Naive thymus-derived CD8-positive, alpha-beta T cell (primary cell): ENCODE measurements at regions not wholly inside any gene's neighbourhood (a gene's known extent, or its start where the extent isn't known, plus 50 kb on each side); places are given as distances from the start of the nearest gene placed in this dataset.
A peak's percentile ranks its signal among the peaks of the same experiment; 100 is the strongest.

Experiments used
- ATAC-seq, 2 donors: fragments of 150-1000 bp; cut with Tn5 transposase in 1 of 2; sonication (Bioruptor Pico), chemical (Tn5 transposase) in 1 of 2; 1 replicate in 1 of 2; 2 replicates in 1 of 2; pipeline ENCODE4 v1.10.0; 2021; ENCODE audit warnings: mild to moderate bottlenecking in 2 of 2, moderate library complexity in 2 of 2
- POLR2A ChIA-PET: fragments of 350-600 bp; sonication (Branson Sonifier 250); formaldehyde crosslinking; loops from one replicate; lab custom pipeline; 2021; ENCODE audit warnings: antibody characterized with exemption; lab: Charles Lee
- DNase-seq, 10 donors: peaks; one replicate each; pipeline versions ENCODE4 v3.0.0 to v3.0.0-alpha.2; 2020 to 2022
- H3K27ac Mint-ChIP-seq, 10 donors: one replicate each; pipeline ENCODE4 v1.8.0; 2020 to 2022; ENCODE audit warnings: mild to moderate bottlenecking in 10 of 10, mixed read lengths in 10 of 10, moderate library complexity in 4 of 10, inconsistent platforms in 1 of 10
- H3K27me3 Mint-ChIP-seq, 5 donors: one replicate each; pipeline ENCODE4 v1.8.0; 2021 to 2022; ENCODE audit warnings: mixed read lengths in 5 of 5
- H3K36me3 Mint-ChIP-seq, 3 donors: one replicate each; pipeline ENCODE4 v1.8.0; 2020 to 2022; ENCODE audit warnings: mixed read lengths in 3 of 3, mild to moderate bottlenecking in 2 of 3, inconsistent platforms in 1 of 3
- H3K4me1 Mint-ChIP-seq, 4 donors: one replicate each; pipeline ENCODE4 v1.8.0; 2021 to 2022; ENCODE audit warnings: mixed read lengths in 4 of 4
- H3K4me3 Mint-ChIP-seq, 10 donors: one replicate each; pipeline ENCODE4 v1.8.0; 2020 to 2022; ENCODE audit warnings: mild to moderate bottlenecking in 10 of 10, mixed read lengths in 10 of 10, moderate library complexity in 6 of 10, inconsistent platforms in 1 of 10
- H3K9me3 Mint-ChIP-seq, 9 donors: one replicate each; pipeline ENCODE4 v1.8.0; 2020 to 2022; ENCODE audit warnings: mixed read lengths in 9 of 9, mild to moderate bottlenecking in 3 of 9, inconsistent platforms in 1 of 9, moderate library complexity in 1 of 9

GRCh38 chr5:98637557-98637956 is 135.9 kb upstream of the RGMB start:
- ATAC-seq (no peak), DNase-seq (no peak)
- POLR2A ChIA-PET: no interaction called here
- no peaks in the 10 kb centered on the region for H3K36me3 Mint-ChIP-seq
- no peaks in the 10 kb centered on the region for H3K4me1 Mint-ChIP-seq
- no peaks in the 10 kb centered on the region for H3K9me3 Mint-ChIP-seq
- H3K27me3 Mint-ChIP-seq: peaks cover 0 to 7% (median 2%) of the 10 kb centered on the region in 5 donors
- no peak overlapping the region for H3K27ac Mint-ChIP-seq
- H3K4me3 Mint-ChIP-seq: no peak overlapping the region

- no peak for DNase-seq
- Mint-ChIP-seq H3K36me3 (no peaks in the 10 kb centered on the region), H3K4me1 (no peaks in the 10 kb centered on the region), H3K27me3 (peaks cover 0 to 8% (median 3%) of the 10 kb centered on the region in 5 donors), H3K4me3 (no peak overlapping the region), H3K27ac (no peak overlapping the region), H3K9me3 (no peaks in the 10 kb centered on the region)
- POLR2A ChIA-PET: no interaction called here
- ATAC-seq: no peak
These were observed 135.4 kb upstream of the RGMB start for GRCh38 chr5:98638111-98638510.

- no peak overlapping the region for H3K4me3 Mint-ChIP-seq
- DNase-seq (no peak), ATAC-seq (no peak)
- POLR2A ChIA-PET: no interaction called here
- no peaks in the 10 kb centered on the region for H3K4me1 Mint-ChIP-seq
- H3K9me3 Mint-ChIP-seq: no peaks in the 10 kb centered on the region
- H3K36me3 Mint-ChIP-seq: no peaks in the 10 kb centered on the region
- peaks cover 0 to 8% (median 3%) of the 10 kb centered on the region in 5 donors for H3K27me3 Mint-ChIP-seq
- H3K27ac Mint-ChIP-seq: no peak overlapping the region
These were observed 134.8 kb upstream of the RGMB start for GRCh38 chr5:98638701-98639100.

- Mint-ChIP-seq H3K9me3 (no peaks in the 10 kb centered on the region), H3K27me3 (peaks cover 0 to 8% (median 3%) of the 10 kb centered on the region in 5 donors), H3K4me1 (no peaks in the 10 kb centered on the region), H3K27ac (no peak overlapping the region), H3K36me3 (no peaks in the 10 kb centered on the region), H3K4me3 (no peak overlapping the region)
- DNase-seq: no peak
- no peak for ATAC-seq
- POLR2A ChIA-PET: no interaction called here
These were observed 134.2 kb upstream of the RGMB start for GRCh38 chr5:98639274-98639673.

- Mint-ChIP-seq H3K4me1 (no peaks in the 10 kb centered on the region), H3K36me3 (no peaks in the 10 kb centered on the region), H3K9me3 (no peaks in the 10 kb centered on the region), H3K27me3 (peaks cover 0 to 14% (median 3%) of the 10 kb centered on the region in 5 donors), H3K4me3 (no peak overlapping the region), H3K27ac (no peak overlapping the region)
- DNase-seq (no peak), ATAC-seq (no peak)
- POLR2A ChIA-PET: no interaction called here
These were observed 131.8 kb upstream of the RGMB start for GRCh38 chr5:98641671-98642070.

- no peaks in the 10 kb centered on the region for H3K36me3 Mint-ChIP-seq
- H3K4me3 Mint-ChIP-seq: no peak overlapping the region
- POLR2A ChIA-PET: no interaction called here
These were observed 129.9 kb upstream of the RGMB start for GRCh38 chr5:98643569-98643968.

GRCh38 chr5:98651715-98652114 is 121.7 kb upstream of the RGMB start:
- ATAC-seq (no peak), DNase-seq (no peak)
- POLR2A ChIA-PET: no interaction called here
- H3K27ac Mint-ChIP-seq: no peak overlapping the region
- no peaks in the 10 kb centered on the region for H3K4me1 Mint-ChIP-seq
- no peaks in the 10 kb centered on the region for H3K9me3 Mint-ChIP-seq
- no peak overlapping the region for H3K4me3 Mint-ChIP-seq
- H3K36me3 Mint-ChIP-seq: no peaks in the 10 kb centered on the region
- H3K27me3 Mint-ChIP-seq: peaks cover 0 to 6% (median 0%) of the 10 kb centered on the region in 5 donors

More at GRCh38 chr5:98643569-98643968, 129.9 kb upstream of the RGMB start:
- no peaks in the 10 kb centered on the region for H3K9me3 Mint-ChIP-seq
- no peak overlapping the region for H3K27ac Mint-ChIP-seq
- ATAC-seq: no peak
- no peaks in the 10 kb centered on the region for H3K4me1 Mint-ChIP-seq
- peaks cover 0 to 14% (median 3%) of the 10 kb centered on the region in 5 donors for H3K27me3 Mint-ChIP-seq
- no peak for DNase-seq

GRCh38 chr5:98656125-98656795 is 117.2 kb upstream of the RGMB start:
- POLR2A ChIA-PET: no interaction called here
- Mint-ChIP-seq H3K4me3 (no peak overlapping the region), H3K9me3 (peaks cover 0 to 3% (median 0%) of the 10 kb centered on the region in 9 donors), H3K27ac (no peak overlapping the region), H3K36me3 (no peaks in the 10 kb centered on the region), H3K27me3 (peaks cover 0 to 8% (median 0%) of the 10 kb centered on the region in 5 donors), H3K4me1 (no peaks in the 10 kb centered on the region)
- no peak for ATAC-seq
- DNase-seq: no peak

GRCh38 chr5:98656796-98657195 is 116.7 kb upstream of the RGMB start:
- no peak for ATAC-seq
- Mint-ChIP-seq H3K9me3 (peaks cover 0 to 6% (median 0%) of the 10 kb centered on the region in 9 donors), H3K4me1 (no peaks in the 10 kb centered on the region), H3K4me3 (no peak overlapping the region), H3K36me3 (no peaks in the 10 kb centered on the region), H3K27me3 (peaks cover 0 to 9% (median 0%) of the 10 kb centered on the region in 5 donors), H3K27ac (no peak overlapping the region)
- DNase-seq: no peak
- POLR2A ChIA-PET: no interaction called here

GRCh38 chr5:98657559-98657958 is 115.9 kb upstream of the RGMB start:
- ATAC-seq (no peak), DNase-seq (no peak)
- Mint-ChIP-seq H3K27me3 (peaks cover 0 to 13% (median 1%) of the 10 kb centered on the region in 5 donors), H3K9me3 (peaks cover 0 to 7% (median 0%) of the 10 kb centered on the region in 9 donors), H3K4me1 (no peaks in the 10 kb centered on the region), H3K36me3 (no peaks in the 10 kb centered on the region), H3K4me3 (no peak overlapping the region), H3K27ac (no peak overlapping the region)
- POLR2A ChIA-PET: no interaction called here

- POLR2A ChIA-PET: no interaction called here
- Mint-ChIP-seq H3K27ac (peak overlapping the region in 1 of 10 donors; percentile 50), H3K36me3 (peaks cover 0 to 8% (median 0%) of the 10 kb centered on the region in 3 donors), H3K27me3 (peaks cover 6 to 38% (median 22%) of the 10 kb centered on the region in 5 donors), H3K4me1 (no peaks in the 10 kb centered on the region), H3K9me3 (peaks cover 0 to 26% (median 5%) of the 10 kb centered on the region in 9 donors), H3K4me3 (no peak overlapping the region)
- DNase-seq (no peak), ATAC-seq (no peak)
These were observed 109.9 kb upstream of the RGMB start for GRCh38 chr5:98663521-98663920.

- no peak for DNase-seq
- H3K27me3 Mint-ChIP-seq: peaks cover 6 to 41% (median 22%) of the 10 kb centered on the region in 5 donors
- peaks cover 0 to 27% (median 5%) of the 10 kb centered on the region in 9 donors for H3K9me3 Mint-ChIP-seq
- no peaks in the 10 kb centered on the region for H3K4me1 Mint-ChIP-seq
- ATAC-seq: no peak
- H3K36me3 Mint-ChIP-seq: peaks cover 0 to 8% (median 0%) of the 10 kb centered on the region in 3 donors
- no peak overlapping the region for H3K27ac Mint-ChIP-seq
- POLR2A ChIA-PET: no interaction called here
- H3K4me3 Mint-ChIP-seq: no peak overlapping the region
These were observed 108.7 kb upstream of the RGMB start for GRCh38 chr5:98664736-98665135.

GRCh38 chr5:98679963-98680362 is 93.5 kb upstream of the RGMB start:
- Mint-ChIP-seq H3K27me3 (peaks cover 0 to 13% (median 0%) of the 10 kb centered on the region in 5 donors), H3K4me3 (no peak overlapping the region), H3K4me1 (peaks cover 0 to 7% (median under 1%) of the 10 kb centered on the region in 4 donors), H3K27ac (no peak overlapping the region), H3K9me3 (peaks cover 0 to 12% (median 2%) of the 10 kb centered on the region in 9 donors), H3K36me3 (no peaks in the 10 kb centered on the region)
- POLR2A ChIA-PET: no interaction called here
- no peak for ATAC-seq
- DNase-seq: no peak

- Mint-ChIP-seq H3K4me1 (no peaks in the 10 kb centered on the region), H3K9me3 (peaks cover 14 to 70% (median 24%) of the 10 kb centered on the region in 9 donors), H3K27me3 (peaks cover 0 to 6% (median 0%) of the 10 kb centered on the region in 5 donors)
These were observed 83.5 kb upstream of the RGMB start for GRCh38 chr5:98690002-98690401.

More at GRCh38 chr5:98690002-98690401, 83.5 kb upstream of the RGMB start:
- Mint-ChIP-seq H3K27ac (no peak overlapping the region), H3K36me3 (peaks cover 0 to 4% (median 2%) of the 10 kb centered on the region in 3 donors), H3K4me3 (no peak overlapping the region)
- DNase-seq (no peak), ATAC-seq (no peak)
- POLR2A ChIA-PET: no interaction called here
